Subcutaneous abdominal adipose tissue (tissue), 5 donors: ENCODE measurements at regions not wholly inside any gene's neighbourhood (a gene's known extent, or its start where the extent isn't known, plus 50 kb on each side); places are given as distances from the start of the nearest gene placed in this dataset.

ENCODE experiments used
- H3K27ac ChIP-seq: one replicate; pipeline ENCODE4 v1.7.0; 2013; ENCODE audit warnings: low read depth, mild to moderate bottlenecking, inconsistent platforms, low read length, moderate library complexity
- H3K27me3 ChIP-seq, 5 donors: one replicate each; pipeline ENCODE4 v1.7.0; 2013; ENCODE audit warnings: low read length in 5 of 5, inconsistent platforms in 1 of 5; ENCODE audit not compliant: control insufficient read depth in 5 of 5, insufficient read depth in 4 of 5
- H3K36me3 ChIP-seq, 5 donors: one replicate each; pipeline ENCODE4 v1.7.0; 2013; ENCODE audit warnings: low read length in 5 of 5; ENCODE audit not compliant: control insufficient read depth in 5 of 5, insufficient read depth in 5 of 5
- H3K4me1 ChIP-seq, 5 donors: one replicate each; pipeline ENCODE4 v1.7.0; 2013; ENCODE audit warnings: low read length in 5 of 5, mild to moderate bottlenecking in 3 of 5, moderate library complexity in 1 of 5; ENCODE audit not compliant: control insufficient read depth in 5 of 5, insufficient read depth in 5 of 5
- H3K4me3 ChIP-seq, 5 donors: one replicate each; pipeline ENCODE4 v1.7.0; 2013; ENCODE audit warnings: low read length in 5 of 5, low read depth in 1 of 5
- H3K9ac ChIP-seq, 5 donors: one replicate each; pipeline ENCODE4 v1.7.0; 2013; ENCODE audit warnings: low read length in 5 of 5, mild to moderate bottlenecking in 4 of 5, moderate library complexity in 3 of 5
- H3K9me3 ChIP-seq, 5 donors: one replicate each; pipeline ENCODE4 v1.7.0; 2013; ENCODE audit warnings: low read length in 5 of 5; ENCODE audit not compliant: control insufficient read depth in 5 of 5
- donor health status: healthy.
- donor health status: healthy.
- donor health status: healthy.
- donor health status: healthy.
- donor health status: healthy.

GRCh38 chr9:19690128-19690527 lies 98.7 kb downstream of the SLC24A2 start:
- Histone ChIP-seq H3K9ac (no peak overlapping the region), H3K27ac (no peak overlapping the region), H3K36me3 (no peaks in the 10 kb centered on the region), H3K4me3 (no peak overlapping the region), H3K9me3 (peaks cover 0 to 15% (median 14%) of the 10 kb centered on the region in 5 donors), H3K27me3 (no peaks in the 10 kb centered on the region), H3K4me1 (no peaks in the 10 kb centered on the region)

GRCh38 chr9:19689328-19690101 lies 99.3 kb downstream of the SLC24A2 start:
- H3K27me3 ChIP-seq = no peaks in the 10 kb centered on the region

GRCh38 chr9:19683715-19684114 lies 105.1 kb downstream of the SLC24A2 start:
- no peaks in the 10 kb centered on the region for H3K36me3 ChIP-seq
- peaks cover 0 to 17% (median 14%) of the 10 kb centered on the region in 5 donors for H3K9me3 ChIP-seq
- no peak overlapping the region for H3K27ac ChIP-seq
- no peaks in the 10 kb centered on the region for H3K4me1 ChIP-seq
- no peaks in the 10 kb centered on the region for H3K27me3 ChIP-seq
- no peak overlapping the region for H3K9ac ChIP-seq
- H3K4me3 ChIP-seq = no peak overlapping the region

More at GRCh38 chr9:19689328-19690101, 99.3 kb downstream of the SLC24A2 start:
- Histone ChIP-seq H3K4me3 (no peak overlapping the region), H3K27ac (no peak overlapping the region), H3K9ac (no peak overlapping the region), H3K36me3 (no peaks in the 10 kb centered on the region), H3K9me3 (peaks cover 0 to 15% (median 14%) of the 10 kb centered on the region in 5 donors), H3K4me1 (no peaks in the 10 kb centered on the region)

- H3K4me1 ChIP-seq = no peaks in the 10 kb centered on the region
- H3K36me3 ChIP-seq = no peaks in the 10 kb centered on the region
- no peaks in the 10 kb centered on the region for H3K27me3 ChIP-seq
- peaks cover 0 to 14% (median 12%) of the 10 kb centered on the region in 5 donors for H3K9me3 ChIP-seq
- no peak overlapping the region for H3K4me3 ChIP-seq
- no peak overlapping the region for H3K9ac ChIP-seq
- no peak overlapping the region for H3K27ac ChIP-seq
Observed at GRCh38 chr9:19682397-19682796, 106.4 kb downstream of the SLC24A2 start.

- Histone ChIP-seq H3K36me3 (no peaks in the 10 kb centered on the region), H3K27ac (no peak overlapping the region), H3K4me1 (no peaks in the 10 kb centered on the region), H3K27me3 (no peaks in the 10 kb centered on the region), H3K4me3 (no peak overlapping the region), H3K9me3 (peaks cover 0 to 11% (median 8%) of the 10 kb centered on the region in 5 donors), H3K9ac (no peak overlapping the region)
Observed at GRCh38 chr9:19681846-19682245, 107.0 kb downstream of the SLC24A2 start.

GRCh38 chr9:19677924-19678323 lies 110.9 kb downstream of the SLC24A2 start:
- H3K4me1 ChIP-seq = peaks cover 0 to 9% (median 0%) of the 10 kb centered on the region in 5 donors
- no peak overlapping the region for H3K27ac ChIP-seq
- no peaks in the 10 kb centered on the region for H3K36me3 ChIP-seq
- no peaks in the 10 kb centered on the region for H3K27me3 ChIP-seq
- H3K9ac ChIP-seq = no peak overlapping the region
- H3K4me3 ChIP-seq = no peak overlapping the region
- peaks cover 0 to 3% (median 0%) of the 10 kb centered on the region in 5 donors for H3K9me3 ChIP-seq

- peaks cover 0 to 3% (median 0%) of the 10 kb centered on the region in 5 donors for H3K9me3 ChIP-seq
- H3K27ac ChIP-seq = no peak overlapping the region
- H3K9ac ChIP-seq = no peak overlapping the region
Observed at GRCh38 chr9:19675492-19675891, 113.3 kb downstream of the SLC24A2 start.

GRCh38 chr9:19666575-19666974 lies 122.3 kb downstream of the SLC24A2 start:
- H3K4me1 ChIP-seq = no peaks in the 10 kb centered on the region
- H3K27ac ChIP-seq = no peak overlapping the region
- peaks cover 0 to 2% (median 0%) of the 10 kb centered on the region in 5 donors for H3K27me3 ChIP-seq
- no peak overlapping the region for H3K4me3 ChIP-seq
- H3K36me3 ChIP-seq = no peaks in the 10 kb centered on the region
- H3K9me3 ChIP-seq = no peaks in the 10 kb centered on the region
- H3K9ac ChIP-seq = no peak overlapping the region

More at GRCh38 chr9:19675492-19675891, 113.3 kb downstream of the SLC24A2 start:
- no peaks in the 10 kb centered on the region for H3K27me3 ChIP-seq
- peaks cover 0 to 9% (median 0%) of the 10 kb centered on the region in 5 donors for H3K4me1 ChIP-seq
- no peak overlapping the region for H3K4me3 ChIP-seq
- H3K36me3 ChIP-seq = no peaks in the 10 kb centered on the region

GRCh38 chr9:19665146-19665863 lies 123.5 kb downstream of the SLC24A2 start:
- Histone ChIP-seq H3K36me3 (no peaks in the 10 kb centered on the region), H3K4me3 (no peak overlapping the region), H3K9me3 (no peaks in the 10 kb centered on the region), H3K27ac (no peak overlapping the region), H3K4me1 (no peaks in the 10 kb centered on the region), H3K9ac (no peak overlapping the region), H3K27me3 (peaks cover 0 to 2% (median 0%) of the 10 kb centered on the region in 5 donors)

GRCh38 chr9:19663570-19663969 lies 125.3 kb downstream of the SLC24A2 start:
- no peaks in the 10 kb centered on the region for H3K9me3 ChIP-seq
- H3K4me3 ChIP-seq = no peak overlapping the region
- no peaks in the 10 kb centered on the region for H3K36me3 ChIP-seq
- H3K27me3 ChIP-seq = peaks cover 0 to 2% (median 0%) of the 10 kb centered on the region in 5 donors
- no peak overlapping the region for H3K27ac ChIP-seq
- H3K9ac ChIP-seq = no peak overlapping the region
- H3K4me1 ChIP-seq = no peaks in the 10 kb centered on the region
